SK-N-SH (cell line): ENCODE measurements at regions not wholly inside any gene's neighbourhood (a gene's known extent, or its start where the extent isn't known, plus 50 kb on each side); places are given as distances from the start of the nearest gene placed in this dataset.

Source experiments
- CTCF ChIA-PET: fragments of 300-600, 350-600 bp; formaldehyde crosslinking; extraction: SDS; loops from one replicate; lab custom pipeline; 2021; lab: Yijun Ruan, JAX
- POLR2A ChIA-PET: fragments of 350-600 bp; sonication (Branson Sonifier 250); formaldehyde crosslinking; extraction: SDS; loops from one replicate; lab custom pipeline; 2020; ENCODE audit warnings: antibody characterized with exemption, inconsistent platforms; lab: Yijun Ruan, JAX
- DNase-seq: peaks from one replicate; pipeline ENCODE4 v3.0.0; 2012
- H2AFZ ChIP-seq: fragments of 200-600 bp; sonication (generic); 2 replicates; pipeline ENCODE4 v1.8.1; 2016; ENCODE audit warnings: antibody characterized with exemption, mild to moderate bottlenecking, low read depth
- H3F3A ChIP-seq: fragments of 200-600 bp; sonication (generic); replicated peaks from 2 replicates; pipeline ENCODE3; 2016; ENCODE audit warnings: antibody characterized with exemption, mild to moderate bottlenecking; ENCODE audit not compliant: insufficient read depth
- H3K27ac ChIP-seq, 2 experiments: fragments of 200-500 bp in 1 of 2; fragments of 200-600 bp in 1 of 2; sonication (Bioruptor generic) in 1 of 2; sonication (generic), shearing (Covaris generic) in 1 of 2; 2 replicates each; pipeline versions ENCODE4 v1.5.1 to v1.6.1; 2014 to 2016; ENCODE audit warnings: low read depth in 2 of 2, inconsistent platforms in 1 of 2, low read length in 1 of 2, mild to moderate bottlenecking in 1 of 2, mixed read lengths in 1 of 2
- H3K27me3 ChIP-seq: fragments of 200-600 bp; sonication (generic), shearing (Covaris generic); 2 replicates; pipeline ENCODE4 v1.6.1; 2016; ENCODE audit warnings: mixed run types; ENCODE audit not compliant: insufficient read depth
- H3K36me3 ChIP-seq, 2 experiments: fragments of 200-500 bp in 1 of 2; fragments of 200-600 bp in 1 of 2; sonication (Bioruptor generic) in 1 of 2; sonication (generic) in 1 of 2; replicated peaks in 1 of 2; 2 replicates each; pipeline versions ENCODE3 to v1.5.1; 2014 to 2016; ENCODE audit warnings: low read length in 1 of 2, mild to moderate bottlenecking in 1 of 2; ENCODE audit not compliant: insufficient read depth in 2 of 2, control insufficient read depth in 1 of 2
- H3K4me1 ChIP-seq, 2 experiments: fragments of 200-500 bp in 1 of 2; fragments of 200-600 bp in 1 of 2; sonication (Bioruptor generic) in 1 of 2; sonication (generic), shearing (Covaris generic) in 1 of 2; 2 replicates each; pipeline versions ENCODE4 v1.5.1 to v1.6.1; 2014 to 2016; ENCODE audit warnings: low read depth in 1 of 2, low read length in 1 of 2, mixed run types in 1 of 2; ENCODE audit not compliant: insufficient read depth in 2 of 2, control insufficient read depth in 1 of 2
- H3K4me2 ChIP-seq: fragments of 200-600 bp; sonication (generic), shearing (Covaris generic); 2 replicates; pipeline ENCODE4 v1.6.1; 2017; ENCODE audit warnings: mixed run types
- H3K4me3 ChIP-seq, 2 experiments: fragments of 200-500 bp in 1 of 2; fragments of 200-600 bp in 1 of 2; sonication (Bioruptor generic) in 1 of 2; sonication (generic), shearing (Covaris generic) in 1 of 2; 2 replicates each; pipeline versions ENCODE4 v1.5.1 to v1.8.1; 2014 to 2016; ENCODE audit warnings: low read depth in 2 of 2, inconsistent platforms in 1 of 2, low read length in 1 of 2, mild to moderate bottlenecking in 1 of 2, mixed read lengths in 1 of 2, moderate library complexity in 1 of 2
- H3K79me2 ChIP-seq: fragments of 200-600 bp; sonication (generic); 2 replicates; pipeline ENCODE4 v1.8.1; 2017; ENCODE audit warnings: mild to moderate bottlenecking; ENCODE audit not compliant: insufficient read depth
- H3K9ac ChIP-seq: fragments of 200-600 bp; sonication (generic); 2 replicates; pipeline ENCODE4 v1.6.1; 2017; ENCODE audit warnings: mixed run types
- H3K9me2 ChIP-seq: fragments of 200-600 bp; sonication (generic); 2 replicates; pipeline ENCODE4 v1.6.1; 2017; ENCODE audit warnings: mixed run types
- H3K9me3 ChIP-seq: fragments of 200-600 bp; sonication (generic); 2 replicates; pipeline ENCODE4 v1.6.1; 2017; ENCODE audit warnings: mixed run types, mild to moderate bottlenecking, moderate library complexity
- H4K20me1 ChIP-seq: fragments of 200-600 bp; sonication (generic); 2 replicates; pipeline ENCODE4 v1.6.1; 2017; ENCODE audit warnings: mild to moderate bottlenecking, mixed run types; ENCODE audit not compliant: insufficient read depth
- ELF1 ChIP-seq: IDR thresholded peaks from 2 replicates; pipeline ENCODE4 v1.4.0; 2012
- EZH2phosphoT487 ChIP-seq: fragments of 200-600 bp; sonication (generic); IDR thresholded peaks from 2 replicates; pipeline ENCODE4 v1.6.1; 2017; ENCODE audit warnings: low read depth, mixed run types, mild to moderate bottlenecking, antibody characterized with exemption, moderate library complexity, borderline replicate concordance
- GABPA ChIP-seq: IDR thresholded peaks from 2 replicates; pipeline ENCODE4 v1.4.0; 2012; ENCODE audit warnings: low read depth, mild to moderate bottlenecking
- MEF2A ChIP-seq: IDR thresholded peaks from 2 replicates; pipeline ENCODE4 v1.4.0; 2012; ENCODE audit warnings: low read depth, borderline replicate concordance
- MXI1 ChIP-seq: IDR thresholded peaks from 2 replicates; pipeline ENCODE4 v1.6.1; 2012; ENCODE audit warnings: mild to moderate bottlenecking, low read depth, low read length, improper control_type of control experiment
- NFIC ChIP-seq: IDR thresholded peaks from 2 replicates; pipeline ENCODE4 v1.4.0; 2012; ENCODE audit warnings: borderline replicate concordance
- NRF1 ChIP-seq: IDR thresholded peaks from 2 replicates; pipeline ENCODE4 v1.6.1; 2012; ENCODE audit warnings: low read depth, mild to moderate bottlenecking, low read length
- RCOR1 ChIP-seq: fragments of 150-350 bp; IDR thresholded peaks from 2 replicates; pipeline ENCODE4 v1.6.1; 2017; ENCODE audit warnings: antibody characterized with exemption, low read length
- RXRA ChIP-seq: IDR thresholded peaks from 2 replicates; pipeline ENCODE4 v1.4.0; 2012; ENCODE audit warnings: low read depth, mild to moderate bottlenecking, borderline replicate concordance
- TAF1 ChIP-seq: IDR thresholded peaks from 2 replicates; pipeline ENCODE4 v1.6.1; 2012; ENCODE audit warnings: low read depth, mild to moderate bottlenecking, low read length, moderate library complexity, borderline replicate concordance
- TEAD4 ChIP-seq: IDR thresholded peaks from 2 replicates; pipeline ENCODE4 v1.4.0; 2012; ENCODE audit warnings: mild to moderate bottlenecking, borderline replicate concordance; ENCODE audit not compliant: insufficient read depth
- WGBS: methylation state at CpG from one replicate; pipeline ENCODE4 v1.1.6; 2017; ENCODE audit warnings: low lambda C conversion rate; 5-methylcytosine and 5-hydroxymethylcytosine counted together
- TF ChIP-seq, protein P1 (sequence below): IDR thresholded peaks from 2 replicates; pipeline ENCODE4 v1.4.0; 2012; ENCODE audit warnings: low read depth, borderline replicate concordance
- TF ChIP-seq, protein P2 (sequence below): fragments of 150-350 bp; IDR thresholded peaks from 2 replicates; pipeline ENCODE4 v1.6.1; 2016; ENCODE audit warnings: mild to moderate bottlenecking, low read depth, low read length
- TF ChIP-seq, protein P3 (sequence below): fragments of 200-600 bp; sonication (generic); IDR thresholded peaks from 2 replicates; pipeline ENCODE4 v1.6.1; 2017; ENCODE audit warnings: antibody characterized with exemption, mild to moderate bottlenecking, moderate library complexity
- TF ChIP-seq, protein P4 (sequence below): IDR thresholded peaks from 2 replicates; pipeline ENCODE4 v1.4.0; 2012; ENCODE audit warnings: low read depth, borderline replicate concordance
- TF ChIP-seq, protein P5 (sequence below): IDR thresholded peaks from 2 replicates; pipeline ENCODE4 v1.6.1; 2012; ENCODE audit warnings: mild to moderate bottlenecking, low read depth, low read length, moderate library complexity

DNA sequence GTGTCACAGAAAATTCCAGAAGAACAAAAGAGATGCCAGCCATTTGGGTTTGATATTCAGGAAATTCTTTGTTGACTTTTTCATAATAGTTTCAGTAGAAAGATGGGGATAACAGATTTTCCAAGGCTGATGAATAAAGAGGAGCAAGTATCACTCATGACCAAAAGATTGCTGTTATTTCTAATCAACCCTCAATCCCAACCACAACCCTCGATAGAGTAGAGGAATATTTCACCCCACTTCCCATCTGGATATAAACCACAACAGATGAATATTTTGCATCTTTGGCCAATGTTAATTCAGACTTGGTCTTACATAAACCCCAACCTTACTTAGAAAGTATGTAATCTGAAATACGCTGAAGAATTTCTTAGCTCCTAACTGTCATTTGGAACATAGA, 232.4 kb downstream of the SEC16B start (continued):
- TF ChIP-seq, protein P1, sequence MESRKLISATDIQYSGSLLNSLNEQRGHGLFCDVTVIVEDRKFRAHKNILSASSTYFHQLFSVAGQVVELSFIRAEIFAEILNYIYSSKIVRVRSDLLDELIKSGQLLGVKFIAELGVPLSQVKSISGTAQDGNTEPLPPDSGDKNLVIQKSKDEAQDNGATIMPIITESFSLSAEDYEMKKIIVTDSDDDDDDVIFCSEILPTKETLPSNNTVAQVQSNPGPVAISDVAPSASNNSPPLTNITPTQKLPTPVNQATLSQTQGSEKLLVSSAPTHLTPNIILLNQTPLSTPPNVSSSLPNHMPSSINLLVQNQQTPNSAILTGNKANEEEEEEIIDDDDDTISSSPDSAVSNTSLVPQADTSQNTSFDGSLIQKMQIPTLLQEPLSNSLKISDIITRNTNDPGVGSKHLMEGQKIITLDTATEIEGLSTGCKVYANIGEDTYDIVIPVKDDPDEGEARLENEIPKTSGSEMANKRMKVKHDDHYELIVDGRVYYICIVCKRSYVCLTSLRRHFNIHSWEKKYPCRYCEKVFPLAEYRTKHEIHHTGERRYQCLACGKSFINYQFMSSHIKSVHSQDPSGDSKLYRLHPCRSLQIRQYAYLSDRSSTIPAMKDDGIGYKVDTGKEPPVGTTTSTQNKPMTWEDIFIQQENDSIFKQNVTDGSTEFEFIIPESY = no peak
- no peak for TF ChIP-seq MXI1
- TF ChIP-seq, protein P2, sequence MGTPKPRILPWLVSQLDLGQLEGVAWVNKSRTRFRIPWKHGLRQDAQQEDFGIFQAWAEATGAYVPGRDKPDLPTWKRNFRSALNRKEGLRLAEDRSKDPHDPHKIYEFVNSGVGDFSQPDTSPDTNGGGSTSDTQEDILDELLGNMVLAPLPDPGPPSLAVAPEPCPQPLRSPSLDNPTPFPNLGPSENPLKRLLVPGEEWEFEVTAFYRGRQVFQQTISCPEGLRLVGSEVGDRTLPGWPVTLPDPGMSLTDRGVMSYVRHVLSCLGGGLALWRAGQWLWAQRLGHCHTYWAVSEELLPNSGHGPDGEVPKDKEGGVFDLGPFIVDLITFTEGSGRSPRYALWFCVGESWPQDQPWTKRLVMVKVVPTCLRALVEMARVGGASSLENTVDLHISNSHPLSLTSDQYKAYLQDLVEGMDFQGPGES = no peak
- TF ChIP-seq, protein P3, sequence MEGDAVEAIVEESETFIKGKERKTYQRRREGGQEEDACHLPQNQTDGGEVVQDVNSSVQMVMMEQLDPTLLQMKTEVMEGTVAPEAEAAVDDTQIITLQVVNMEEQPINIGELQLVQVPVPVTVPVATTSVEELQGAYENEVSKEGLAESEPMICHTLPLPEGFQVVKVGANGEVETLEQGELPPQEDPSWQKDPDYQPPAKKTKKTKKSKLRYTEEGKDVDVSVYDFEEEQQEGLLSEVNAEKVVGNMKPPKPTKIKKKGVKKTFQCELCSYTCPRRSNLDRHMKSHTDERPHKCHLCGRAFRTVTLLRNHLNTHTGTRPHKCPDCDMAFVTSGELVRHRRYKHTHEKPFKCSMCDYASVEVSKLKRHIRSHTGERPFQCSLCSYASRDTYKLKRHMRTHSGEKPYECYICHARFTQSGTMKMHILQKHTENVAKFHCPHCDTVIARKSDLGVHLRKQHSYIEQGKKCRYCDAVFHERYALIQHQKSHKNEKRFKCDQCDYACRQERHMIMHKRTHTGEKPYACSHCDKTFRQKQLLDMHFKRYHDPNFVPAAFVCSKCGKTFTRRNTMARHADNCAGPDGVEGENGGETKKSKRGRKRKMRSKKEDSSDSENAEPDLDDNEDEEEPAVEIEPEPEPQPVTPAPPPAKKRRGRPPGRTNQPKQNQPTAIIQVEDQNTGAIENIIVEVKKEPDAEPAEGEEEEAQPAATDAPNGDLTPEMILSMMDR = no peak
- no peak for TF ChIP-seq TEAD4
- TF ChIP-seq, protein P4, sequence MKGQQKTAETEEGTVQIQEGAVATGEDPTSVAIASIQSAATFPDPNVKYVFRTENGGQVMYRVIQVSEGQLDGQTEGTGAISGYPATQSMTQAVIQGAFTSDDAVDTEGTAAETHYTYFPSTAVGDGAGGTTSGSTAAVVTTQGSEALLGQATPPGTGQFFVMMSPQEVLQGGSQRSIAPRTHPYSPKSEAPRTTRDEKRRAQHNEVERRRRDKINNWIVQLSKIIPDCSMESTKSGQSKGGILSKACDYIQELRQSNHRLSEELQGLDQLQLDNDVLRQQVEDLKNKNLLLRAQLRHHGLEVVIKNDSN = no peak

DNA sequence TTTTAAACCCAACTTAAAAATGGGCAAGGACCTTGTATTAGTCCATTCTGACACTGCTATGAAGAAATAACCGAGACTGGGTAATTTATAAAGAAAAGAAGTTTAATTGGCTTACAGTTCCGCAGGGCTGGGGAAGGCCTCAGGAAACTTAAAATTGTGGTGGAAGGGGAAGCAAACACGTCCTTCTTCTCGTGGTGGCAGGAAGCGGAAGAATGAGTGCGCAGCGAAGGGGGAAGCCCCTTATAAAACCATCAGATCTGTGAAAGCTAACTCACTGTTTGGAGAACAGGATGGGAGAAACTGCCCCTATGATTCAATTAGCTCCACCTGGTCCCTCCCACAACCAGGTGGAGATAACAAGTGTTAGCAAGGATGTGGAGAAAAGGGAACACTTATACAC, 237.7 kb downstream of the SEC16B start:
- Histone ChIP-seq H3K36me3 (no peaks in the 10 kb centered on the region), H3K27me3 (no peaks in the 10 kb centered on the region), H3K79me2 (no peaks in the 10 kb centered on the region), H3K9ac (no peak overlapping the region), H3K27ac (no peak overlapping the region), H4K20me1 (no peaks in the 10 kb centered on the region), H3K4me2 (no peak overlapping the region), H3K4me1 (no peaks in the 10 kb centered on the region; a peak in 1 of 4 replicates), H3F3A (no peaks in the 10 kb centered on the region), H3K4me3 (no peak overlapping the region), H3K9me3 (no peaks in the 10 kb centered on the region), H3K9me2 (no peaks in the 10 kb centered on the region), H2AFZ (no peak overlapping the region)
- no peak for DNase-seq
- TF ChIP-seq, protein P2 = no peak
- TF ChIP-seq ELF1 (no peak), TAF1 (no peak), EZH2phosphoT487 (no peak), RCOR1 (no peak), MEF2A (no peak), RXRA (no peak), GABPA (no peak), NFIC (no peak), NRF1 (no peak)
- TF ChIP-seq, protein P5, sequence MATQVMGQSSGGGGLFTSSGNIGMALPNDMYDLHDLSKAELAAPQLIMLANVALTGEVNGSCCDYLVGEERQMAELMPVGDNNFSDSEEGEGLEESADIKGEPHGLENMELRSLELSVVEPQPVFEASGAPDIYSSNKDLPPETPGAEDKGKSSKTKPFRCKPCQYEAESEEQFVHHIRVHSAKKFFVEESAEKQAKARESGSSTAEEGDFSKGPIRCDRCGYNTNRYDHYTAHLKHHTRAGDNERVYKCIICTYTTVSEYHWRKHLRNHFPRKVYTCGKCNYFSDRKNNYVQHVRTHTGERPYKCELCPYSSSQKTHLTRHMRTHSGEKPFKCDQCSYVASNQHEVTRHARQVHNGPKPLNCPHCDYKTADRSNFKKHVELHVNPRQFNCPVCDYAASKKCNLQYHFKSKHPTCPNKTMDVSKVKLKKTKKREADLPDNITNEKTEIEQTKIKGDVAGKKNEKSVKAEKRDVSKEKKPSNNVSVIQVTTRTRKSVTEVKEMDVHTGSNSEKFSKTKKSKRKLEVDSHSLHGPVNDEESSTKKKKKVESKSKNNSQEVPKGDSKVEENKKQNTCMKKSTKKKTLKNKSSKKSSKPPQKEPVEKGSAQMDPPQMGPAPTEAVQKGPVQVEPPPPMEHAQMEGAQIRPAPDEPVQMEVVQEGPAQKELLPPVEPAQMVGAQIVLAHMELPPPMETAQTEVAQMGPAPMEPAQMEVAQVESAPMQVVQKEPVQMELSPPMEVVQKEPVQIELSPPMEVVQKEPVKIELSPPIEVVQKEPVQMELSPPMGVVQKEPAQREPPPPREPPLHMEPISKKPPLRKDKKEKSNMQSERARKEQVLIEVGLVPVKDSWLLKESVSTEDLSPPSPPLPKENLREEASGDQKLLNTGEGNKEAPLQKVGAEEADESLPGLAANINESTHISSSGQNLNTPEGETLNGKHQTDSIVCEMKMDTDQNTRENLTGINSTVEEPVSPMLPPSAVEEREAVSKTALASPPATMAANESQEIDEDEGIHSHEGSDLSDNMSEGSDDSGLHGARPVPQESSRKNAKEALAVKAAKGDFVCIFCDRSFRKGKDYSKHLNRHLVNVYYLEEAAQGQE = no peak
- TF ChIP-seq, protein P3 = no peak
- WGBS = 48% methylated on average over 7 of the region's 7 CpGs
- POLR2A ChIA-PET = no interaction called here
- CTCF ChIA-PET = no interaction called here
